GM12878 (cell line): ENCODE measurements at regions not wholly inside any gene's neighbourhood (a gene's known extent, or its start where the extent isn't known, plus 50 kb on each side); places are given as distances from the start of the nearest gene placed in this dataset.

Experiments
- EZH2 ChIP-seq: IDR thresholded peaks from 2 replicates; pipeline ENCODE4 v1.6.1; 2012; ENCODE audit warnings: low read depth, mild to moderate bottlenecking, control low read depth, inconsistent platforms, low read length, borderline replicate concordance; ENCODE audit not compliant: control insufficient read depth
- HDAC6 ChIP-seq: fragments of 200-600 bp; sonication (generic); IDR thresholded peaks from one replicate; pipeline ENCODE4 v1.8.0; 2017; ENCODE audit warnings: antibody characterized with exemption; ENCODE audit not compliant: unreplicated experiment
- MYC ChIP-seq: IDR thresholded peaks from 2 replicates; pipeline ENCODE4 v1.6.1; 2011; ENCODE audit warnings: mild to moderate bottlenecking, low read length, moderate library complexity, inconsistent platforms; ENCODE audit not compliant: insufficient read depth, insufficient replicate concordance, insufficient read length, severe bottlenecking
- PBX3 ChIP-seq: IDR thresholded peaks from 2 replicates; pipeline ENCODE4 v1.6.1; 2011; ENCODE audit warnings: mild to moderate bottlenecking, low read depth, low read length, moderate library complexity; ENCODE audit not compliant: insufficient replicate concordance
- POLR2A ChIP-seq: IDR thresholded peaks from 2 replicates; pipeline ENCODE4 v1.6.1; 2011; ENCODE audit warnings: low read depth, mild to moderate bottlenecking, low read length
- POLR2AphosphoS5 ChIP-seq: IDR thresholded peaks from 2 replicates; pipeline ENCODE4 v1.6.1; 2011; ENCODE audit warnings: mild to moderate bottlenecking, low read length, inconsistent platforms
- RAD21 ChIP-seq: IDR thresholded peaks from 2 replicates; pipeline ENCODE4 v1.6.1; 2011; ENCODE audit warnings: mild to moderate bottlenecking, low read depth, low read length, moderate library complexity; ENCODE audit not compliant: insufficient read depth
- RAD51 ChIP-seq: fragments of 450-650 bp; IDR thresholded peaks from 2 replicates; pipeline ENCODE4 v1.6.1; 2016; ENCODE audit warnings: moderate library complexity, mild to moderate bottlenecking, inconsistent platforms
- SRF ChIP-seq, 2 experiments: IDR thresholded peaks; 2 replicates each; pipeline ENCODE4 v1.6.1; 2011; ENCODE audit warnings: low read depth in 2 of 2, low read length in 2 of 2, mild to moderate bottlenecking in 1 of 2, moderate library complexity in 1 of 2
- STAT3 ChIP-seq: IDR thresholded peaks from 2 replicates; pipeline ENCODE4 v1.6.1; 2011; ENCODE audit warnings: low read depth, low read length, improper control_type of control experiment
- YY1 ChIP-seq: IDR thresholded peaks from 2 replicates; pipeline ENCODE4 v1.6.1; 2011; ENCODE audit warnings: low read depth, mild to moderate bottlenecking, low read length
- ZNF384 ChIP-seq: IDR thresholded peaks from 2 replicates; pipeline ENCODE4 v1.6.1; 2012; ENCODE audit warnings: low read depth, mild to moderate bottlenecking, low read length, improper control_type of control experiment, borderline replicate concordance
- ZNF622 ChIP-seq: fragments of 450-650 bp; IDR thresholded peaks from 2 replicates; pipeline ENCODE4 v1.6.1; 2017; ENCODE audit warnings: mild to moderate bottlenecking, inconsistent platforms
- TF ChIP-seq, protein P1 (sequence below), 3 experiments: IDR thresholded peaks in 2 of 3; conservative IDR thresholded peaks in 1 of 3; 2 replicates each; pipeline ENCODE4 v1.5.1; 2011; ENCODE audit warnings: low read depth in 3 of 3, low read length in 3 of 3, mild to moderate bottlenecking in 3 of 3, control low read depth in 2 of 3, moderate library complexity in 2 of 3, inconsistent platforms in 1 of 3, mixed read lengths in 1 of 3; ENCODE audit not compliant: control insufficient read depth in 2 of 3, insufficient read depth in 1 of 3; ENCODE audit errors: extremely low read depth in 1 of 3

DNA sequence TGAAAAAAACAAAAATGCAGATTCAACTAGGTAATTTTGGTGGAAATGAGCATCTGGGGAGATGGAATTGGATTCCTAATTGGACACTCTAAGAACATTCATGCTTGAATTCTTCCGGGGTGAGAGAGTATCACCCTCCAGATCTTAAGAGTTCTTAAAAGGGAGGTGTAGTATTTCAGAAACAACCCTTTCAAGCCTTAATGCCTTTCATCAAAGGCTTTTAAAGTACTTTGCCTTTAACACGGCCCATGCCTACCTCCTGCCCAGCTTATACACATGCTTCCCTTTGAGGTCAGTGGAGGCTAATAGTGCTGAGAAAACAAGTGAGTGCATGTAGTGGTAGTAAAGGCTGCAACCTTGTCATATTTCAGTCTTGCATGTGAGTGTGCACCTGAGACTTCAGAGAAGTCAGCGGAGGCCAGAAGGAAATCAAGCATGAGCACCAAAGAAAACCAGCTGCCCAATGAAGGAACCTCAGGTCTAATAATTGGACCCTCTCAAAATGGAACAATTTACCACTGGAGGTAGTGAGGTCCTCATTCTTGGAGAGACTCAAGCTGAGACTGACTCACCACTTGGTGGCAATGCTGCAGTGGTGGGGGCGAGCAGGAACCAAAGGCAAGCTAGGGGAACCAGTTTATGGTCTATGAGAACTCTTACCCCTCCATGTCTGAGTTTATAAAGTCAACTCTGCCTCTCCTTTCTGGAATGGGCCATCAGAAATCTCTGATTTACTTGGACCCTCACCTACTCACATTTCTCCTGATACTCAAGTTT, 98.4 kb upstream of the GDNF start:
- TF ChIP-seq SRF (IDR thresholded peaks at IDR 0.05; ENCODE audit: low read depth in 2 of 2, low read length in 2 of 2) (no peak), STAT3 (no peak), YY1 (no peak), MYC (no peak), PBX3 (no peak), EZH2 (no peak), POLR2A (no peak), HDAC6 (no peak), ZNF384 (no peak), RAD21 (no peak), RAD51 (no peak), ZNF622 (no peak), POLR2AphosphoS5 (no peak)
- TF ChIP-seq, protein P1, sequence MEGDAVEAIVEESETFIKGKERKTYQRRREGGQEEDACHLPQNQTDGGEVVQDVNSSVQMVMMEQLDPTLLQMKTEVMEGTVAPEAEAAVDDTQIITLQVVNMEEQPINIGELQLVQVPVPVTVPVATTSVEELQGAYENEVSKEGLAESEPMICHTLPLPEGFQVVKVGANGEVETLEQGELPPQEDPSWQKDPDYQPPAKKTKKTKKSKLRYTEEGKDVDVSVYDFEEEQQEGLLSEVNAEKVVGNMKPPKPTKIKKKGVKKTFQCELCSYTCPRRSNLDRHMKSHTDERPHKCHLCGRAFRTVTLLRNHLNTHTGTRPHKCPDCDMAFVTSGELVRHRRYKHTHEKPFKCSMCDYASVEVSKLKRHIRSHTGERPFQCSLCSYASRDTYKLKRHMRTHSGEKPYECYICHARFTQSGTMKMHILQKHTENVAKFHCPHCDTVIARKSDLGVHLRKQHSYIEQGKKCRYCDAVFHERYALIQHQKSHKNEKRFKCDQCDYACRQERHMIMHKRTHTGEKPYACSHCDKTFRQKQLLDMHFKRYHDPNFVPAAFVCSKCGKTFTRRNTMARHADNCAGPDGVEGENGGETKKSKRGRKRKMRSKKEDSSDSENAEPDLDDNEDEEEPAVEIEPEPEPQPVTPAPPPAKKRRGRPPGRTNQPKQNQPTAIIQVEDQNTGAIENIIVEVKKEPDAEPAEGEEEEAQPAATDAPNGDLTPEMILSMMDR (IDR thresholded peaks at IDR 0.05 in 2 of 3, conservative IDR thresholded peaks at IDR 0.05 in 1 of 3; ENCODE audit: control insufficient read depth in 2 of 3, extremely low read depth in 1 of 3, insufficient read depth in 1 of 3, low read depth in 3 of 3, low read length in 3 of 3) = no peak
